Motor neuron (in vitro differentiated cells): ENCODE measurements at regions not wholly inside any gene's neighbourhood (a gene's known extent, or its start where the extent isn't known, plus 50 kb on each side); places are given as distances from the start of the nearest gene placed in this dataset.
"Not testable (repeated sequence)": the region's sequence is repeated elsewhere in the genome, so short reads cannot be mapped to it uniquely, and the experiment has no call there.

Experiments used
- ATAC-seq, 8 experiments: fragments of 200-7000 bp; cut with Tn5 transposase; replicated peaks in 6 of 8; 2 replicates each; pipeline ENCODE4 v1.8.0; 2021; ENCODE audit warnings: mild to moderate bottlenecking in 8 of 8, moderate library complexity in 8 of 8
- H3K27ac ChIP-seq, 2 donors: fragments of 250-450 bp; sonication (Bioruptor Pico); 2 replicates each; pipeline ENCODE4 v1.9.0; 2021; ENCODE audit warnings: antibody characterized with exemption in 2 of 2, mild to moderate bottlenecking in 2 of 2, moderate library complexity in 1 of 2
- H3K4me1 ChIP-seq, 2 donors: fragments of 250-450 bp; sonication (Bioruptor Pico); replicated peaks in 1 of 2; 2 replicates each; pipeline ENCODE4 v1.6.1; 2021; ENCODE audit warnings: antibody characterized with exemption in 2 of 2, mild to moderate bottlenecking in 2 of 2, moderate library complexity in 1 of 2
- H3K4me3 ChIP-seq, 5 donors: fragments of 250-450 bp; sonication (Bioruptor Pico); 2 replicates each; pipeline ENCODE4 v1.9.0; 2021; ENCODE audit warnings: antibody characterized with exemption in 5 of 5, mild to moderate bottlenecking in 5 of 5, moderate library complexity in 4 of 5
- WGBS, 10 experiments: fragments of 450-650 bp; shearing (Covaris generic); methylation state at CpG; one replicate each; pipeline ENCODE4 v1.0.0; 2022; 5-methylcytosine and 5-hydroxymethylcytosine counted together
- in situ Hi-C, 9 experiments: fragments of 400-800 bp; cut with MboI; loops; one replicate each; pipeline ENCODE4 v1.15.0; 2021; ENCODE audit warnings: low sequenced_read_pairs in 9 of 9, low pct_unique_long_range_greater_than_20kb in 2 of 9; ENCODE audit not compliant: unreplicated experiment in 9 of 9

GRCh38 chr4:81307991-81308390 is 93.0 kb upstream of the PRKG2 start:
- no peak for ATAC-seq
- WGBS, 10 experiments = 40 to 100% (median 78%) methylated on average over 1 to 2 of the region's 2 CpGs; no CpG with 5 or more reads in 4 of the 10 experiments

GRCh38 chr4:81304871-81305270 is 89.8 kb upstream of the PRKG2 start:
- H3K4me3 ChIP-seq = no peak overlapping the region
- no peak overlapping the region for H3K27ac ChIP-seq
- no peaks in the 10 kb centered on the region for H3K4me1 ChIP-seq
- 78 to 100% (median 90%) methylated on average over 1 to 4 of the region's 4 CpGs; no CpG with 5 or more reads in 2 of the 10 experiments for WGBS, 10 experiments
- in situ Hi-C loops = no loop called here
- no peak for ATAC-seq

More at GRCh38 chr4:81307991-81308390, 93.0 kb upstream of the PRKG2 start:
- no peak overlapping the region for H3K27ac ChIP-seq
- H3K4me3 ChIP-seq = no peak overlapping the region
- in situ Hi-C loops = no loop called here
- no peaks in the 10 kb centered on the region for H3K4me1 ChIP-seq

GRCh38 chr4:81300352-81300751 is 85.3 kb upstream of the PRKG2 start:
- H3K27ac ChIP-seq, ATAC-seq, in situ Hi-C loops, H3K4me1 ChIP-seq, H3K4me3 ChIP-seq: not testable (repeated sequence)
- WGBS, 10 experiments = 90 to 96% (median 95%) methylated on average over 2 to 4 of the region's 4 CpGs; no CpG with 5 or more reads in 6 of the 10 experiments

GRCh38 chr4:81290813-81291212 is 75.8 kb upstream of the PRKG2 start:
- Histone ChIP-seq H3K4me1 (no peaks in the 10 kb centered on the region), H3K4me3 (no peak overlapping the region), H3K27ac (no peak overlapping the region)
- peak in 1 of 8 experiments; percentile 39 for ATAC-seq
- in situ Hi-C loops = no loop called here

GRCh38 chr4:81287101-81287500 is 72.1 kb upstream of the PRKG2 start:
- Histone ChIP-seq H3K4me1 (no peaks in the 10 kb centered on the region), H3K4me3 (no peak overlapping the region), H3K27ac (no peak overlapping the region)
- no peak for ATAC-seq
- in situ Hi-C loops = no loop called here

GRCh38 chr4:81282131-81282530 is 67.1 kb upstream of the PRKG2 start:
- no peaks in the 10 kb centered on the region for H3K4me1 ChIP-seq
- ATAC-seq = no peak
- H3K27ac ChIP-seq = no peak overlapping the region
- in situ Hi-C loops = no loop called here
- H3K4me3 ChIP-seq = no peak overlapping the region
- 49 to 80% (median 74%) methylated on average over 1 to 3 of the region's 3 CpGs; no CpG with 5 or more reads in 2 of the 10 experiments for WGBS, 10 experiments

GRCh38 chr4:81274460-81274859 is 59.4 kb upstream of the PRKG2 start:
- no peak overlapping the region for H3K27ac ChIP-seq
- no peak overlapping the region for H3K4me3 ChIP-seq
- H3K4me1 ChIP-seq = no peaks in the 10 kb centered on the region
- no peak for ATAC-seq
- in situ Hi-C loops = no loop called here
- WGBS, 10 experiments = 56 to 100% (median 88%) methylated on average over 1 of the region's 1 CpG; no CpG with 5 or more reads in 2 of the 10 experiments

- no peak overlapping the region for H3K27ac ChIP-seq
- H3K4me1 ChIP-seq = no peaks in the 10 kb centered on the region
- no peak overlapping the region for H3K4me3 ChIP-seq
- 40 to 100% (median 95%) methylated on average over 1 of the region's 1 CpG; no CpG with 5 or more reads in 4 of the 10 experiments for WGBS, 10 experiments
- ATAC-seq = no peak
- in situ Hi-C loops = no loop called here
Observed at GRCh38 chr4:81272671-81273070, 57.6 kb upstream of the PRKG2 start.
